MM.1S (cell line): ENCODE measurements at regions not wholly inside any gene's neighbourhood (a gene's known extent, or its start where the extent isn't known, plus 50 kb on each side); places are given as distances from the start of the nearest gene placed in this dataset.

Source experiments
- DNase-seq: peaks from one replicate; pipeline ENCODE4 v3.0.0-alpha.2; 2015
- H2AFZ ChIP-seq: fragments of 300-600 bp; sonication (generic); 2 replicates; pipeline ENCODE4 v1.6.0; 2016; ENCODE audit warnings: antibody characterized with exemption, low read length
- H3F3A ChIP-seq: fragments of 300-600 bp; sonication (generic); 2 replicates; pipeline ENCODE4 v1.6.1; 2016; ENCODE audit warnings: mild to moderate bottlenecking, antibody characterized with exemption, low read length, moderate library complexity, mixed read lengths; ENCODE audit not compliant: insufficient read depth
- H3K27ac ChIP-seq: fragments of 300-600 bp; sonication (generic); 2 replicates; pipeline ENCODE4 v1.5.1; 2016; ENCODE audit warnings: mild to moderate bottlenecking, low read length
- H3K27me3 ChIP-seq: fragments of 300-600 bp; sonication (generic); replicated peaks from 2 replicates; pipeline ENCODE4 v1.6.0; 2016; ENCODE audit warnings: low read length; ENCODE audit not compliant: insufficient read depth
- H3K36me3 ChIP-seq: fragments of 300-600 bp; sonication (generic); replicated peaks from 2 replicates; pipeline ENCODE4 v1.6.1; 2016; ENCODE audit warnings: mild to moderate bottlenecking, low read length, mixed read lengths; ENCODE audit not compliant: insufficient read depth
- H3K4me1 ChIP-seq: fragments of 300-600 bp; sonication (generic); 2 replicates; pipeline ENCODE4 v1.6.1; 2016; ENCODE audit warnings: low read length, mixed read lengths
- H3K4me2 ChIP-seq: fragments of 300-600 bp; sonication (generic); 2 replicates; pipeline ENCODE4 v1.6.0; 2016; ENCODE audit warnings: low read depth, low read length
- H3K4me3 ChIP-seq: fragments of 300-600 bp; sonication (generic); 2 replicates; pipeline ENCODE4 v1.5.1; 2016; ENCODE audit warnings: low read length, mixed read lengths
- H3K79me2 ChIP-seq: fragments of 300-600 bp; sonication (generic); 2 replicates; pipeline ENCODE4 v1.6.1; 2016; ENCODE audit warnings: mixed run types, low read length, mixed read lengths
- H3K9ac ChIP-seq: fragments of 300-600 bp; sonication (generic); 2 replicates; pipeline ENCODE4 v1.6.1; 2016; ENCODE audit warnings: low read length, mixed read lengths
- H3K9me2 ChIP-seq: fragments of 300-600 bp; sonication (generic); replicated peaks from 2 replicates; pipeline ENCODE4 v1.6.1; 2016; ENCODE audit warnings: mild to moderate bottlenecking, low read length, mixed read lengths; ENCODE audit not compliant: insufficient read depth
- H3K9me3 ChIP-seq: fragments of 300-600 bp; sonication (generic); replicated peaks from 2 replicates; pipeline ENCODE4 v1.6.1; 2016; ENCODE audit warnings: mild to moderate bottlenecking, low read length, mixed read lengths; ENCODE audit not compliant: insufficient read depth
- H4K20me1 ChIP-seq: fragments of 300-600 bp; sonication (generic); 2 replicates; pipeline ENCODE4 v1.6.1; 2016; ENCODE audit warnings: mild to moderate bottlenecking, low read length, moderate library complexity, mixed read lengths; ENCODE audit not compliant: insufficient read depth
- EZH2 ChIP-seq: fragments of 300-600 bp; sonication (generic); optimal IDR thresholded peaks from 2 replicates; pipeline ENCODE3; 2017; ENCODE audit warnings: low read depth, mild to moderate bottlenecking, antibody characterized with exemption, low read length, mixed read lengths
- EZH2phosphoT487 ChIP-seq: fragments of 300-600 bp; sonication (generic); IDR thresholded peaks from 2 replicates; pipeline ENCODE4 v1.6.1; 2018; ENCODE audit warnings: antibody characterized with exemption, low read length
- TF ChIP-seq, protein P1 (sequence below): fragments of 300-600 bp; sonication (generic); IDR thresholded peaks from 2 replicates; pipeline ENCODE4 v1.5.1; 2016; ENCODE audit warnings: antibody characterized with exemption, low read length, mixed read lengths

DNA sequence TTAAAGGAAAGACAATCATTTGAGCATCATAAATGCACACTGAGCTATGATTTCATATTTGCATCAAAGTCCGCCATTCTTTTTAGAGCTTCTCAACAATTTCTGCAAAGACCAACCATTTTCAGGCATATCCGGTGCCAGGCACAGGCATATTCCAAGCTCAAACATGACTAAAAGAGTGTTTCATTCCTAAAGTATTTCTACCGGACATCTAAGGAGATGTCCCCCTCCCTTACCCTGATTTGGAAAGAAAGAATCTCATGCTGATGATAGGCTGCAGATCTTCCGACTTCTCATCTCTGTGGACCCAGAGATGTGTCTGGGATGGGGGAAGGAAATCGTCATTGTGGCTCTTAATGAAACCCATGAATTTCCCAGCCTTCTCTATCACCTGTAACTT, 600.5 kb upstream of the MGMT start:
- H3K9ac ChIP-seq = no peak overlapping the region
- no peaks in the 10 kb centered on the region for H3K27me3 ChIP-seq
- no peaks in the 10 kb centered on the region for H3K36me3 ChIP-seq
- H3K4me1 ChIP-seq = no peaks in the 10 kb centered on the region
- TF ChIP-seq EZH2phosphoT487 (no peak), EZH2 (no peak)
- TF ChIP-seq, protein P1, sequence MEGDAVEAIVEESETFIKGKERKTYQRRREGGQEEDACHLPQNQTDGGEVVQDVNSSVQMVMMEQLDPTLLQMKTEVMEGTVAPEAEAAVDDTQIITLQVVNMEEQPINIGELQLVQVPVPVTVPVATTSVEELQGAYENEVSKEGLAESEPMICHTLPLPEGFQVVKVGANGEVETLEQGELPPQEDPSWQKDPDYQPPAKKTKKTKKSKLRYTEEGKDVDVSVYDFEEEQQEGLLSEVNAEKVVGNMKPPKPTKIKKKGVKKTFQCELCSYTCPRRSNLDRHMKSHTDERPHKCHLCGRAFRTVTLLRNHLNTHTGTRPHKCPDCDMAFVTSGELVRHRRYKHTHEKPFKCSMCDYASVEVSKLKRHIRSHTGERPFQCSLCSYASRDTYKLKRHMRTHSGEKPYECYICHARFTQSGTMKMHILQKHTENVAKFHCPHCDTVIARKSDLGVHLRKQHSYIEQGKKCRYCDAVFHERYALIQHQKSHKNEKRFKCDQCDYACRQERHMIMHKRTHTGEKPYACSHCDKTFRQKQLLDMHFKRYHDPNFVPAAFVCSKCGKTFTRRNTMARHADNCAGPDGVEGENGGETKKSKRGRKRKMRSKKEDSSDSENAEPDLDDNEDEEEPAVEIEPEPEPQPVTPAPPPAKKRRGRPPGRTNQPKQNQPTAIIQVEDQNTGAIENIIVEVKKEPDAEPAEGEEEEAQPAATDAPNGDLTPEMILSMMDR = no peak
- no peaks in the 10 kb centered on the region for H3F3A ChIP-seq
- no peaks in the 10 kb centered on the region for H3K79me2 ChIP-seq
- no peaks in the 10 kb centered on the region for H4K20me1 ChIP-seq
- H3K4me2 ChIP-seq = no peak overlapping the region
- H3K4me3 ChIP-seq = no peak overlapping the region
- H3K9me2 ChIP-seq = no peaks in the 10 kb centered on the region
- no peak overlapping the region for H3K27ac ChIP-seq
- no peak for DNase-seq
- no peak overlapping the region for H2AFZ ChIP-seq
- no peaks in the 10 kb centered on the region for H3K9me3 ChIP-seq

DNA sequence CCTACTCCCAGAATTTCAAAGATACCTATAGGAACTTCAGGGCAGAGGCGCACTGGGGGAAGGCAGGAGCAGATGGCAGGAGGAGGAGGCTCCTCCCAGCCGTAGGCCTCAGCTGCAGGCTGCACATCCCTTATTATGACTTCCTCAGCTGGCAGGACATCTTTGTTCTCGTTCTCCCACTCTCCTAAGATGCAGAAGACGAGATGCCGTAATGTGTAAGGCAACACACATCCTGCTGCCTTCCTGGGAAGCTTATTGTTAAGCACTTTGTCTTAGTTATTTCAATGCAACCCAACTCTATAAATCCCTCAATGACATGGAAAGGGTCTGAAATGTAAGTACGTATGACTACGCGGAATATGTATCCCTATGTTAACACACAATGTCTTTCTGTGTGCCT, 599.8 kb upstream of the MGMT start:
- TF ChIP-seq EZH2phosphoT487 (no peak), EZH2 (no peak)
- TF ChIP-seq, protein P1 = no peak
- no peak overlapping the region for H2AFZ ChIP-seq
- H3K27ac ChIP-seq = no peak overlapping the region
- H3K4me3 ChIP-seq = no peak overlapping the region
- DNase-seq = no peak
- H3K9me3 ChIP-seq = no peaks in the 10 kb centered on the region
- H3K27me3 ChIP-seq = no peaks in the 10 kb centered on the region
- H3F3A ChIP-seq = no peaks in the 10 kb centered on the region
- H3K4me1 ChIP-seq = no peaks in the 10 kb centered on the region
- no peaks in the 10 kb centered on the region for H4K20me1 ChIP-seq
- H3K36me3 ChIP-seq = no peaks in the 10 kb centered on the region
- no peaks in the 10 kb centered on the region for H3K79me2 ChIP-seq
- H3K9ac ChIP-seq = no peak overlapping the region
- H3K9me2 ChIP-seq = no peaks in the 10 kb centered on the region
- H3K4me2 ChIP-seq = no peak overlapping the region

DNA sequence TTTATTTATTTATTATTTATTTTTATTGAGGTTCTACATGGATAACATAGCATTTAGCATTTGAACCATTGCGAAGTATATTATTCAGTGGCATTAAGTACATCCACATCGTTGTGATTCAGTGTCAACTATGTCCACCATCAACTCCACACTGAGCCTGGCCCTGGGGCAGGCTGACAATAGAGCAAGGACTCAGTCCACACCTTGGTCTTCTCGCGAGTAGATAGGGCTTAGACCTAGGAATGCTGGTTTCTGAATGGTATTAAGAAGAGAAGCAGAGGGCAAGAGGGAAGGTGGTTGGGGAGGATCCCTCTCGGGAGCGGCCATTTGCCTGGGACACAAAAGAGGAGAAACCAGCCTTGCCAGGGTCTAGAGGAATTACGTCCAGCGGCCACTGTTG, 599.2 kb upstream of the MGMT start:
- TF ChIP-seq EZH2phosphoT487 = no peak
- TF ChIP-seq EZH2 = no peak
- TF ChIP-seq, protein P1 = no peak
- DNase-seq = no peak
- H3F3A ChIP-seq = no peaks in the 10 kb centered on the region

DNA sequence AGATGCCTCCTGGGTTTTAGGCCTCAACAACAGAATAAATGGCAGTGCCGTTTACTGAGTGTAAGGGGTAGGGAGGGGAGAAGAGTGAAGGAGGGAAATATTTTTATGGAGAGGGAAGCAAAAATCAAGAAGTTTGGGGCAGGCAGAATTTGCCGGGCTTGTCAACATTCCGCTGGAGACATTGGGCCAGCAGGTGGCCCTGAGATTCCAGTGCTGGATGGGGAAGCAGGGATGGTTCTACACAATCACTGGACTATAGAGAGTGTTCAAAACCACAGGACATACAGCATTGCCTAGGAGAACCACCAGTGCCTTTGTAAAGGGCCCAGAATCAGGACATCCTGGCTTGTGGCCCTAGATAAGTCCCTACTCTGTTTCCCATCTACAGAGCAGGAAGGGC, 598.6 kb upstream of the MGMT start:
- DNase-seq = no peak
- Histone ChIP-seq H4K20me1 (no peaks in the 10 kb centered on the region), H3K4me3 (no peak overlapping the region), H3K27ac (no peak overlapping the region), H2AFZ (no peak overlapping the region), H3K4me1 (no peaks in the 10 kb centered on the region), H3F3A (no peaks in the 10 kb centered on the region), H3K9me3 (no peaks in the 10 kb centered on the region), H3K27me3 (no peaks in the 10 kb centered on the region), H3K36me3 (no peaks in the 10 kb centered on the region), H3K9ac (no peak overlapping the region), H3K79me2 (no peaks in the 10 kb centered on the region), H3K9me2 (no peaks in the 10 kb centered on the region), H3K4me2 (no peak overlapping the region)
- no peak for TF ChIP-seq EZH2phosphoT487
- no peak for TF ChIP-seq EZH2
- TF ChIP-seq, protein P1 = no peak

More for the DNA sequence above, 599.2 kb upstream of the MGMT start:
- H3K9me3 ChIP-seq = no peaks in the 10 kb centered on the region
- no peaks in the 10 kb centered on the region for H3K27me3 ChIP-seq
- H3K79me2 ChIP-seq = no peaks in the 10 kb centered on the region
- no peak overlapping the region for H3K27ac ChIP-seq
- no peak overlapping the region for H3K4me2 ChIP-seq
- no peak overlapping the region for H2AFZ ChIP-seq
- no peaks in the 10 kb centered on the region for H3K4me1 ChIP-seq
- H3K36me3 ChIP-seq = no peaks in the 10 kb centered on the region
- H4K20me1 ChIP-seq = no peaks in the 10 kb centered on the region
- no peak overlapping the region for H3K9ac ChIP-seq
- H3K4me3 ChIP-seq = no peak overlapping the region
- no peaks in the 10 kb centered on the region for H3K9me2 ChIP-seq
